Neutrophil (primary cell): ENCODE measurements at regions not wholly inside any gene's neighbourhood (a gene's known extent, or its start where the extent isn't known, plus 50 kb on each side); places are given as distances from the start of the nearest gene placed in this dataset.
"Not testable (repeated sequence)": the region's sequence is repeated elsewhere in the genome, so short reads cannot be mapped to it uniquely, and the experiment has no call there.

ENCODE experiments used
- H3K27ac ChIP-seq: fragments of 200-600 bp; sonication (generic); 2 replicates; pipeline ENCODE4 v1.5.1; 2016; ENCODE audit warnings: mild to moderate bottlenecking, moderate library complexity
- H3K27me3 ChIP-seq: fragments of 200-600 bp; sonication (generic); 2 replicates; pipeline ENCODE4 v1.6.0; 2016; ENCODE audit warnings: mild to moderate bottlenecking
- H3K36me3 ChIP-seq: fragments of 200-600 bp; sonication (generic); 2 replicates; pipeline ENCODE4 v1.5.1; 2017
- H3K4me1 ChIP-seq, 2 experiments: fragments of 200-600 bp in 1 of 2; sonication (generic) in 1 of 2; 1 replicate in 1 of 2; 2 replicates in 1 of 2; pipeline versions ENCODE4 v1.5.1 to v1.6.1; 2013 to 2016; ENCODE audit warnings: low read depth in 1 of 2, low read length in 1 of 2, mild to moderate bottlenecking in 1 of 2, moderate library complexity in 1 of 2; ENCODE audit not compliant: control insufficient read depth in 1 of 2, insufficient read depth in 1 of 2
- H3K4me3 ChIP-seq, 2 experiments: fragments of 200-600 bp in 1 of 2; sonication (generic) in 1 of 2; 1 replicate in 1 of 2; 2 replicates in 1 of 2; pipeline ENCODE4 v1.5.1; 2013 to 2016; ENCODE audit warnings: low read depth in 1 of 2, low read length in 1 of 2, mild to moderate bottlenecking in 1 of 2, moderate library complexity in 1 of 2
- H3K9me3 ChIP-seq: fragments of 200-600 bp; sonication (generic); 2 replicates; pipeline ENCODE4 v1.5.1; 2016
- CTCF ChIP-seq: fragments of 200-600 bp; sonication (generic); IDR thresholded peaks from 2 replicates; pipeline ENCODE4 v1.5.1; 2016; ENCODE audit warnings: antibody characterized with exemption

GRCh38 chr2:31651736-31652135, 71.0 kb upstream of the SRD5A2 start:
- H3K27me3 ChIP-seq: peaks cover 4% of the 10 kb centered on the region
- no peak for TF ChIP-seq CTCF
- H3K4me1 ChIP-seq: no peaks in the 10 kb centered on the region
- H3K36me3 ChIP-seq: no peaks in the 10 kb centered on the region
- H3K4me3 ChIP-seq: no peak overlapping the region
- no peaks in the 10 kb centered on the region for H3K9me3 ChIP-seq
- H3K27ac ChIP-seq: no peak overlapping the region

- Histone ChIP-seq H3K4me3 (no peak overlapping the region), H3K27ac (no peak overlapping the region), H3K27me3 (peaks cover 4% of the 10 kb centered on the region), H3K9me3 (no peaks in the 10 kb centered on the region), H3K4me1 (no peaks in the 10 kb centered on the region), H3K36me3 (no peaks in the 10 kb centered on the region)
- no peak for TF ChIP-seq CTCF
Observed at GRCh38 chr2:31651267-31651666, 70.5 kb upstream of the SRD5A2 start.

DNA sequence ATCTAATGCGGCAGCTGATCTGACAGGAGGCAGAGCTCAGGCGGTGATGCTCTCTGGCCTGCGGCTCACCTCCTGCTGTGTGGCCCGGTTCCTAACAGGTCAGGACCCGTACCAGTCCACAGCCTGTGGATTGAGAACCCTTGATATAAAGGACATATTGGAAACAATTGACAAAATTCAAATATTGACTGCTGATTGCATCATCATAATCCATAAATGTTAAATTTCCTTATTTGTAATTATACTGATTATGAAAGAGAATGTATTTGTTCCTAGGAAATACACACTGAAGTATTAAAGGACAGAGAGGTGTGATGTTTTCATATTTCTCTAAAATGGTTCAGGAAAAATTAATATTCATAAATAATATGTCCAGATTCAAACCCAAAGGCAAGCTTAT, 63.8 kb upstream of the SRD5A2 start:
- Histone ChIP-seq H3K4me1 (no peaks in the 10 kb centered on the region), H3K9me3 (no peaks in the 10 kb centered on the region), H3K27me3 (no peaks in the 10 kb centered on the region), H3K36me3 (no peaks in the 10 kb centered on the region), H3K4me3 (no peak overlapping the region), H3K27ac (no peak overlapping the region)
- TF ChIP-seq CTCF: no peak

GRCh38 chr2:31642707-31643106, 62.0 kb upstream of the SRD5A2 start:
- H3K4me1 ChIP-seq: no peaks in the 10 kb centered on the region
- no peaks in the 10 kb centered on the region for H3K36me3 ChIP-seq
- no peaks in the 10 kb centered on the region for H3K9me3 ChIP-seq
- no peak overlapping the region for H3K27ac ChIP-seq
- no peaks in the 10 kb centered on the region for H3K27me3 ChIP-seq
- H3K4me3 ChIP-seq: no peak overlapping the region
- TF ChIP-seq CTCF: no peak

DNA sequence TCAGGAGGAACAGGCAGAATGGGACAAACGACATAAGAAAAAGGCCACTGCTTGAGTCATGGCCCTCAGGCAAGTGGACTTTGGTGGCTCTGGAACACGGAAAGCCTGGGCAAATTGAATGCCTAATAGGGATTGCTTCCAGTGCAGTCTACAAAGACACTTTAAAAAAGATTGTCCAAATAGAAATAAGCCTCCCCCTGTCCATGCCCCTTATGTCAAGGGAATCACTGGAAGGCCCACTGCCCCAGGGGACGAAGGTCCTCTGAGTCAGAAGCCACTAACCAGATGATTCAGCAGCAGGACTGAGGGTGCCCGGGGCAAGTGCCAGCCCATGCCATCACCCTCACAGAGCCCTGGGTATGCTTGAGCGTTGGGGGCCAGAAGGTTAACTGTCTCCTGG, 51.5 kb upstream of the SRD5A2 start:
- not testable (repeated sequence) for H3K9me3 ChIP-seq, H3K4me1 ChIP-seq, H3K27ac ChIP-seq, H3K4me3 ChIP-seq, H3K36me3 ChIP-seq, H3K27me3 ChIP-seq
